Stimulated activated CD8-positive, alpha-beta memory T cell treated with anti-CD3 and anti-CD28 coated beads, Interleukin-7, amount 100 ng/mL, for 24 hours (primary cell): ENCODE measurements at regions not wholly inside any gene's neighbourhood (a gene's known extent, or its start where the extent isn't known, plus 50 kb on each side); places are given as distances from the start of the nearest gene placed in this dataset.
"Not testable (repeated sequence)": the region's sequence is repeated elsewhere in the genome, so short reads cannot be mapped to it uniquely, and the experiment has no call there.

Source experiments
- DNase-seq: peaks from one replicate; pipeline ENCODE4 v3.0.0-alpha.2; 2020; ENCODE audit warnings: low read depth

DNA sequence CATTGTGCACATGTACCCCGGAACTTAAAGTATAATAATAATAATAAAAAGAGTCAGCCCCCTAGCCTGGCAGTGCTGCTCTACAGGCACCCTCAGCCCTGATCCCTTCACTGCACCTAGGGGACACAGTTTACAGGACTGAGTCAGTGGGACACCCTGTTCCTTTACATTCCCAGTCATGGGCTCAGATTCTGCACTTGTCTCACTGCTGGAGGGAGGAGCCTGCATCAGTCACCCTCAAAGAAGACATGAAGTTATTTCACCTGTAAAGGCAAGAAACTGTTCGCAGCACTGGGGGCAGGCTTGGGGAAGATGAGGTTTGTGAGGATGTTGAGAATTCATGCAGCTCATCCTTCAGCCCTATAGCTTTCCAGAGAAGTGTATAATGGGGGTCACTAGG, 50.7 kb upstream of the VPREB1 start:
- no peak for DNase-seq

DNA sequence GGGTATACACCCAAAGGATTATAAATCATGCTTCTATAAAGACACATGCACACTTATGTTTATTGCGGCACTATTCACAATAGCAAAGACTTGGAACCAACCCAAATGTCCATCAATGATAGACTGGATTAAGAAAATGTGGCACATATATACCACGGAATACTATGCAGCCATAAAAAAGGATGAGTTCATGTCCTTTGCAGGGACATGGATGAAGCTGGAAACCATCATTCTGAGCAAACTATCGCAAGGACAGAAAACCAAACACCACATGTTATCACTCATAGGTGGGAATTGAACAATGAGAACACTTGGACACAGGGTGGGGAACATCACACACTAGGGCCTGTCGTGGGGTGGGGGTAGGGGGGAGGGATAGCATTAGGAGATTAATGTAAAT, 51.1 kb upstream of the VPREB1 start:
- DNase-seq: not testable (repeated sequence)

DNA sequence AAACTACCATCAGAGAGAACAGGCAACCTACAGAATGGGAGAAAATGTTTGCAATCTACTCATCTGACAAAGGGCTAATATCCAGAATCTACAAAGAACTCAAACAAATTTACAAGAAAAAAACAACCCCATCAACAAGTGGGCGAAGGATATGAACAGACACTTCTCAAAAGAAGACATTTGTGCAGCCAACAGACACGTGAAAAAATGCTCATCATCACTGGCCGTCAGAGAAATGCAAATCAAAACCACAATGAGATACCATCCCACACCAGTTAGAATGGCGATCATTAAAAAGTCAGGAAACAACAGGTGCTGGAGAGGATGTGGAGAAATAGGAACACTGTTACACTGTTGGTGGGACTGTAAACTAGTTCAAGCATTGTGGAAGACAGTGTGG, 51.6 kb upstream of the VPREB1 start:
- DNase-seq: not testable (repeated sequence)

DNA sequence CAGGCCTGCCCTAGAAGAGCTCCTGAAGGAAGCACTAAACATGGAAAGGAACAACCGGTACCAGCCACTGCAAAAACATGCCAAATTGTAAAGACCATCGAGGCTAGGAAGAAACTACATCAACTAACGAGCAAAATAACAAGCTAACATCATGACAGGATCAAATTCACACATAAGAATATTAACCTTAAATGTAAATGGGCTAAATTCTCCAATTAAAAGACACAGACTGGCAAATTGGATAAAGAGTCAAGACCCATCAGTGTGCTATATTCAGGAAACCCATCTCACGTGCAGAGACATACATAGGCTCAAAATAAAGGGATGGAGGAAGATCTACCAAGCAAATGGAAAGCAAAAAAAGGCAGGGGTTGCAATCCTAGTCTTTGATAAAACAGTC, 54.8 kb upstream of the VPREB1 start:
- not testable (repeated sequence) for DNase-seq

DNA sequence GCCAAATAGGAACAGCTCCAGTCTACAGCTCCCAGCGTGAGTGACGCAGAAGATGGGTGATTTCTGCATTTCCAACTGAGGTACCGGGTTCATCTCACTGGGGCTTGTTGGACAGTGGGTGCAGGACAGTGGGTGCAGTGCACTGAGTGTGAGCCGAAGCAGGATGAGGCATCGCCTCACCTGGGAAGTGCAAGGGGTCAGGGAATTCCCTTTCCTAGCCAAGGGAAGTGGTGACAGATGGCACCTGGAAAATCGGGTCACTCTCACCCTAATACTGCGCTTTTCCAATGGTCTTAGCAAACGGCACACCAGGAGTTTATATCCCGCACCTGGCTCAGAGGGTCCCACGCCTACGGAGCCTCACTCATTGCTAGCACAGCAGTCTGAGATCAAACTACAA, 56.7 kb upstream of the VPREB1 start:
- DNase-seq: not testable (repeated sequence)

DNA sequence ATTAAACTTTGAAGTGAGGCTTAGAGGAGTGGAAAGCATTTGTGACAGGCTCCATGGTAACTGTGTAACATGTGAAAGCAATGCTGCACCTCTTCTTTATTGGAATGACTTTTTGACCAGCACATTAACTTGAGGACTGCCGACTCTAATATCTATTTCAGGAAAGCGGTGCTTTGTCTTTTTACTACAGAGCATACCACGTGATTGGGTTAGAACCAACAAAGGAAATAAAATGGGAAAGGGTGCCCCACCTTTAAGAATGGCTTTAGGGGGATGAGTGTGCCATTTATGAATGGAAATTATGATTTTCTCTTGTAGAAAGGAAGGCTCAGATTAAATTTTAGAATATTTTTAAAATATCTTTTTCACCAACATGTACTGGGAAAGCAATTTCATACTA, 57.3 kb upstream of the VPREB1 start:
- no peak for DNase-seq

DNA sequence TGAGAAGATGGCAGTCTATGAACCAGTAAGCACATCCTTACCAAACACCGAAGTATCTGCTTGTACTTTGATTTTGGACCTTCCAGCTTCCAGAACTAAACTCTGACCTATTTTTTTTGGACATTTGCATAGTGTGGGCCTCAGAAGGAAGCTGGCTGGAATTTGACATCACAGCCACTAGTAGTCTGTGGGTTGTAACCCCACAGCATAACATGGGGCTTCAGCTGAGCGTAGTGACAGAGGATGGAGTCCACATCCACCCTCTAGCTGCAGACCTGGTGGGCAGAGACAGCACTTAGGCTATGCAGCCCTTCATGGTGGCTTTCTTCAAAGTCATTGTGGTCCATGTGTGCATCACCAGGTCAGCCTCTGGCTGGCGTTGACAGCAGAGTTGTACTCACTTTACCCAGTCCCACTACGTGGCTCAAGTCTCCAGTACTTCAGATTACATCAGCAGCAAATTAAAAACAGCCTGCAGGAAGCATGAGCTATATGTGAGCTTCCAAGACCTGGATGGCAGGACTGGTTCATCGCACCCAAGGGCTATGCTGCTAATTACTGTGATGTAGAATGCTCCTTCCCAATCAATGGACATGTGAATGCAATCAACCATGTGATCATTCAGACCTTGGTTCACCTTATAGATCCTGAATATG, 58.6 kb upstream of the VPREB1 start:
- no peak for DNase-seq

DNA sequence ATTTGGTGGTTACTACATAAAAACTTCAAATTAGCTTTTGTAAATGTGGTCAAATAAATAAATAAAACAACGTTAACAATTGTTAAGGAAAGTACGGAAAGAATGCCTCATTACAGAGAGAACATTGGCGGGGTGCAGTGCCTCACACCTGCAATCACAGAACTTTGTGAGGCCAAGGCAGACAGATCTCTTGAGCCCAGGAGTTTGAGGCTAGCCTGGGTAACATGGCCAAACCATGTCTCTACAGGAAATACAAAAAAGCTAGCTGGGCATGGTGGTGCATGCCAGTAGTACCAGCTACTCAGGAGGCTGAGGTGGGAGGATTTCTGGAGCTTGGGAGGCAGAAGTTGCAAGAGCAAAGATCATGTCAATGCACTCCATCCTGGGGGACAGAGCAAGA, 59.4 kb upstream of the VPREB1 start:
- no peak for DNase-seq

DNA sequence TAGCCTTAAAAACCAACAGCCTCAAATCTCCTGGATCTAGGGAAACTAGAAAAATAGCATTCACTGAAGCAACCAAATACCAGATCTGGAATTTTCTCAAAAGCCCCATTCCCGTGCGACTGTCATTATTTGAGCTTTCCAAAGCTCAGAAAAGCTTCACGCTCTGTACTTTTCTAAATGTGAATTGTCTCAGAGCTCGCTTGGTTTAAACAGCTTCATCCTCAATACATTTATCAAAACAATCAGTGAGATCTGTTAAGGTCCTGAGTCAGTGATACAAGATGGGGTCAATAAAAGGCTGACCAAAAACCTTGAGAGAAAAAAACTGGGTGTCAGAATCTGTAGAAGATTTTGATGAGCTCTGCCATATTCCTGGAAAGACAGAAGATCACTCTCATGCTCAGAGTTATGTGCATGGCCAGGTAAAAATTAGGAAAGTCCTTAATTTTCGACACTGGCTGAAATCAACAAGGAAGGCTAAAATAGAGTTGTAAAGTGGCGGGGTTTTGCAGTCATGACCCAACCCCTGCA, 60.2 kb upstream of the VPREB1 start:
- DNase-seq: no peak

DNA sequence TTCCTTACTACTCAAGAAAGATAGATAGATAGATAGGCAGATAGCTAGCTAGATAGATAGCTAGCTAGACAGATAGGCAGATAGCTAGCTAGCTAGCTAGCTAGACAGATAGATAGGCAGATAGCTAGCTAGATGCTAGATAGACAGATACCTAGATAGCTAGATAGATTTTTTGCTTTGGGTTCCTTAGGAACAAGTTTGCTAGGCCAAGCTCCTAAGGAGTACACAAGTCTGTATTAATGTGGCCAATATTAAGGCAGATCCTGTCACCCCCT, 61.7 kb upstream of the VPREB1 start:
- no peak for DNase-seq

DNA sequence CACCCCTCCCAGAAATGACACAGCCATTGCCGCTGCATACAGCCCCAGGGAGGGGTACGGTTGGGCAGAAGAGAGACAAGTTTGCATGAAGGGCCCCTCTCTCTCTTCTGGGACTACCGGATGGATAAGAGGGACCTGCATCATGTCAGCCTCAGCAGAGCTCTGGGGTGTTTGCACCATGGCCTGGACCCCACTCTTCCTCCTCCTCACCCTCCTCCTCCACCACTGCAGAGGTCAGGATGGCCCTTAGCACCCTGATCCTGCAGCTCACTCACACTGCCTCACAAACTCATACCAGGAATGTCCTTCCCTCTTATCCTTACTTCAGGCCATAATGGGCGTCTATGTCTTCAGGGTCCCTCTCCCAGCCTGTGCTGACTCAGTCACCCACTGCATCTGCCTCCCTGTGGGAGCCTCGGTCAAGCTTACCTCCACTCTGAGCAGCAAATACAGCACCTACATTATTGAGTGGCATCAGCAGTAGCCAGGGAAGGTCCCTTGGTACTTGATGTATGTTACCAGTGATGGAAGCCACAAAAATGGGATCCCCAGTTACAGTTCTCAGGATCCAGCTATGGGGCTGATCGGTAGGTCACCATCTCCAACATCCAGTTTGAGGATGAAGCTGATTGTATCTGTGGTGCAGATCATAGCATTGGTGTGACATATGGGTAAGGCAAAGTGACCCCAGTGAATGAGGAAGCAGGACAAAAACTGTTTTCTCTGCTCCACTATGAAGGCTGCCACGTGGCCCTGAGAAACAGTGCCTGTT, 62.2 kb upstream of the VPREB1 start:
- DNase-seq: no peak

DNA sequence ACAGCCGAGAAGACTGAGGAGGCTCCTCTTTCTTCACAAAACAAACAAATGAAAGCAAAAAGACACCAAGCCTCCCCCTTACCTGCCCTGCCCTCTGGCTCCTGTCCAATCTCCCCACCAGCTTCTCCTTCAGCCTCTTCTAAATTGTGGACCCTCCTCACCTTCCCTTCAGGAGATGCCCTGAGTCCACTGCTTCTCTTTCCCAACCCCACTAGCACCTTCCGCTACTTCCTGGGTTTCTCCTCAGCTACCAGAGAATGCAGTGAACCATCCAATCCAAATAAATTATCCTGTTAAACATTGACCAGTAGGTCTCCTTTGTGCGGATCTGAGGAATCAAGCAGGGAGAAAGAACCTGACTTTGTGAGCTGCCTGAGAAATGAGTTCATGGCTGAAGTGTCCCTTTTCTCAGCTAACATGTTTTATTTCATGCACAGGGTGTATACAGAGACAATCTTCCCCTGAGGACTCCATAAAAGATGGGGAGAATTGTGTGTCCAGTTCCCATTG, 63.2 kb upstream of the VPREB1 start:
- no peak for DNase-seq

DNA sequence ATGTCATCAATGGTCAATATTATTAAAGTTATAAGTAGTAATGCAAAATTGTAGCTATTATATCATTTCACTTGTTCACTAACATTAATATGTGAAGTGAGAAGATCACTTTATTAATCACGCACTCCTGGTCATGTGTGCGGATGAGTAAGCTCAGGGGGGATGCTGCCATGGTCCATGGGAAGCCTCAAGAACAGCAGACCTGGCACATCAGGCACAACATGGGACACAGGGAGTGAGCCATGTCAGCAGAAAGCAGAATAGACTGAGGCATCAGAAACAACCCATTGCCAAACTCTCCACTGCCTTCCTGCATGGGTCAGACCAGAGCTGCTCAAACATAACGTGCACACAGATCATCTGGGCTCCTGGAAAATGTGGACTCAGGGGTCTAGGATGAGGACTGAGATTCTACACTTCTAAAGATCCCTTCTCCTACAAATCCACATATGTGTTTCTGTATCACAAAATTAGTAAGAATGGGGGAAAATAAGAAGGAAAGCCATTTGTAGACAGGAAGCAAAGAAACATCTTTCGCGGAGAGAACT, 63.8 kb upstream of the VPREB1 start:
- no peak for DNase-seq

DNA sequence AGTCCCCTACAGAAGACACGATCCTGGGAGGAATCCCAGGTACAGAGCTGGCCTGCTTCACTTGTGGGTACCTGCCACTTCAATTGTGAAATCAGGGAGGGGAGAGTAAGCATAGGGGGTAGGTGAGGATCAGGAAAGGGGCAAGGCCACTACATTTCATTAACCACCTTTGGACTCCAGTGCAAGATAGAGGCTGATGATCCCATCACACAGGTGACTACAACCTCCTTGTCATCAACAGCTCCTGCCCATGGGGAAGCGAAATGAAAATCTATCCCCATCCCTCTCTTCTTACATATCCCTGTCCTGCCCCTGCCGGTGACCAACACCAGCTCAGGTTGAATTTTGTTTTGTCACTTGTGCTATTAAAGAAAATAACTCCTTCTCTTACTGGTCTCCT, 64.7 kb upstream of the VPREB1 start:
- no peak for DNase-seq

DNA sequence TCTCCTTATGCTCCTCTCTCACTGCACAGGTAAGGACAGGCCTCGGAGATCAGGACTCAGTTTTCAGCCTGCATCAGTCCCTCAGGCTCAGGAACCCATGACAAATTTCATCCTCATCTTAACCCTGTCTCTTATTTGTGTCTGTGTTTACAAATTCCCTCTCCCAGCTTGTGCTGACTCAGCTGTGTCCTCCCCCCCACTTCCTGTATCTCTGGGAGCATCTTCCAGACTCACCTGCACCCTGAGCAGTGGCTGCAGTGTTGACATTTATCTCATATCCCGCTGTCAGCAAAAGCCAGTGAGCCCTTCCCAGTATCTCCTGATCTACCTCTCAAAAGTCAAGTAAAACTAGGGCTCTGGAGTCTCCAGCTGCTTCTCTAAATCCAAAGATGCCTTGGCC, 65.6 kb upstream of the VPREB1 start:
- no peak for DNase-seq

DNA sequence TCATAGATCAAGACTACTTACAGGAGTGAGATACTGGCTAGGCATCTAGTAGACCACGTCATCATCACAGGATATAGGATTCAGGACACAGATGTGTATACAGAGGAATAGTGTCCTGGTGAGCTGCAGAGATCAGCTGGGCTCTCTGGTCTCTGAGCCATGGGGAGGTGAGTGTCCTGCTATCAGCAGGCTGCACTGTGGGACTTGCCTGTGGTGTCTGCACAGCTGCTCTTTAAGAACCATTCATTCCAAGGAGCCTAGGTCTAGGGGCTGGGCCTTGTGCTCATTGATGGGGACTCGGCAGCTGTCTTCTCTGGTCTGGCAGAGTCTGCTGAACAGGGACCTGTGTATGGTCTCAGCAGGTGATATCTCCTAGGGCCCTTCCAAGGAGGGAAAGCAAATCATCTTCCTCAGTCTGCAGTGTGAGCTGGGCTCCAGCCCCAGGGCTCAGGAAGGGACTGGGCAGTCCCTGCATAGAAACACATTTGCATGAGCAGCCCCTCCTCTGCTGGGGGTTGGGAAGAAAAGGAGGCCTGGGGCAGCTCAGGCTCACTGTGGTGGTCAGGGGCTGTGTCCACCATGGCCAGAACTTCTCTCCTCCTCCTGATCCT, 66.1 kb upstream of the VPREB1 start:
- DNase-seq: no peak

DNA sequence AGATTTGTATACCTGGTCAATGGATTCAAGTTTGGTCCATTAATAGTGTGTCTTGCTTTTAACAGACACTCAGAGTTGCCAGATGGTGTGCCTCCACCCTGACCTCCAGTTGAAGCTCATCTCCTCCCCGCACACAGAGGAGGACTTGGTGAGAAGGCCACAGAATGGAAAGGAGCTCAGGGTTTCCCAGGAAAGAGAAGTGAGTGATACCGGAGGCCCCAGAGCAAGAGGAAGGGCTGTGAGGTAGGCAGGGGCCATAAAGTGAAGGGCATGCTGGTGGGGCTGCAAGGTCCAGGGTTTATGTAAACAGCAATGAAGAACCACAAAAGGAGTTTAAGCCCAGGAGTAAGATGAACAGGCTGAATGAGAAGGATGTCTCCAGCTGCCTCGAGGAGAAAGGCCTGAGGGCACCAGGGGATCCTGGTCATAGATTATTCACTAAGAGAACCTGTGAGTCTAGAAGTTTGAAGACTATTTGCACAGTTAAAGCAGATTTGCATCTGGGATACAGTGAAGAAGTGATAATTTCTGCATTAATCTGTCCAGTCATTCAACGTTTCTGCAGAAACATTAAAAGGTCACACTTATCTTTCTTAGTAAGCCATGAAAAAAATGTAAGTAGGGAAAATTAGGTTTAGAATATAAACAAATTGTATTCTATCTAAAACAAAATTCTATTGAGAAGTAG, 67.5 kb upstream of the VPREB1 start:
- no peak for DNase-seq

DNA sequence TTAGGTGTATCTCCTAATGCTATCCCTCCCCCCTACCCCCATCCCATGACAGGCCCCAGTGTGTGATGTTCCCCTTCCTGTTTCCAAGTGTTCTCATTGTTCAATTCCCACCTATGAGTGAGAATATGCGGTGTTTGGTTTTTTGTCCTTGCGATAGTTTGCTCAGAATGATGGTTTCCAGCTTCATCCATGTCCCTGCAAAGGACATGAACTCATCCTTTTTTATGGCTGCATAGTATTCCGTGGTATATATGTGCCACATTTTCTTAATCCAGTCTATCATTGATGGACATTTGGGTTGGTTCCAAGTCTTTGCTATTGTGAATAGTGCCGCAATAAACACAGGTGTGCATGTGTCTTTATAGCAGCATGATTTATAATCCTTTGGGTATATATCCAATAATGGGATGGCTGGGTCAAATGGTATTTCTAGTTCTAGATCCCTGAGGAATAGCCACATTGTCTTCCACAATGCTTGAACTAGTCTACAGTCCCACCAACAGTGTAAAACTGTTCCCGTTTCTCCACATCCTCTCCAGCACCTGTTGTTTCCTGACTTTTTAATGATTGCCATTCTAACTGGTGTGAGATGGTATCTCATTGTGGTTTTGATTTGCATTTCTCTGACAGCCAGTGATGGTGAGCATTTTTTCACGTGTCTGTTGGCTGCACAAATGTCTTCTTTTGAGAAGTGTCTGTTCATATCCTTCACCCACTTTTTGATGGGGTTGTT, 71.5 kb upstream of the VPREB1 start:
- not testable (repeated sequence) for DNase-seq

DNA sequence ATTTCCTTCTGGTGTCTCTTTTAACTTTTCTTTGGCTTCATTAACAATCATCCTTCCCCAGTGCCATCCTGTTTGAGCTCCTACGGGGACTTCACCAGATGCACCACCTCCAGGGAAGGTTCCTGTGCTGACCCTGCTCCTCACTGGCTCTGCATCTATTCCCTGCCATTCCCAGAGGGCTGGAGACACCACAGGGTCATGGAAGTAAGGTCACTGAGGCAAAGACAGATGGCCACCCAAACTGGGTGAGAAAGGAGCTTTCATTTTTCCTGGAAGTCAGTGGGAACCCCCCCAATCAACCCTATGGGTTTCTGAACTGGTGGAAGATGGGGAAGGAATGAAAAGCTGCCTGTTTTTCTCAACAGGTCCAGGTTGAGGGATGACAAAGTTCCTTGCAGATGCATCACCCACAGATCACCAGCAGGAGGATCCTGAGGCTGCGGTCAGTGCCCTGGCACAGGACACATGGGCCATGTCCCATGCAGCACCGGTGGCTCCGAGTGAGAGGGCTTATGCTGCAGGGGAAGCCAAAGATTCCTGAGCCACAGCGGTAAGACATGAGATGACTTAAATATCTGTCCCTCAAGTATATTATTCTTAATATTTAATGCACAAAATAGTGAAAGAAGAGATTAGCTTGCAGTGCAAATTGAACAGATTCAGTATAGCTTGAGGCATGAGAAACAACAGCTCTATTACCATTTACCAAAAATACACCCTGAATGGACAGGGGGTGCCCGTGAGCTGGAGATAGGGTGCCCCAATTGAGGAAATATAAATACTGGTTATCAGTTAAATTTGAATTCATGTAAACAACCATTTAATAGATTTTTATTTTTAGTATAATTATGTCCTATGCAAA, 73.0 kb upstream of the VPREB1 start:
- no peak for DNase-seq

DNA sequence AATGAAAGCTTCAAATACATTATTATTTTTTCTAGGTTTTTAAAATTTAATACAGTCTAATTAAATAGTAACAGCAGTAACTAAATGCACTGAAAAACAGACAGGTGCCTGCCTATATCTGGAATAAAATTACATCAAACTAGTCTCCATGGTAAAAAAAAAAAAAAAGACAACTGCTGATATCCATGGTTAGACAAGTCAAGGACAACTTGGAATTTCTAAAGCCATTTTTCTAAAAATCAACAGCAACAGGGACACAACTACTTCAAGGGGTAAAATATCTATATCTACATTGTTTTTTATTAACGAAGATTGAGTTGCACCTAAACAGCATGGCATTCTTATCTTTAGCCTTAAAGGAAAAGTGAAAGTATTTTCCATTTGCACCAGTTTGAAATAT, 74.7 kb upstream of the VPREB1 start:
- no peak for DNase-seq
